ENCODE measurements at regions not wholly inside any gene's neighbourhood (a gene's known extent, or its start where the extent isn't known, plus 50 kb on each side); places are given as distances from the start of the nearest gene placed in this dataset.
"Not testable (repeated sequence)": the region's sequence is repeated elsewhere in the genome, so short reads cannot be mapped to it uniquely, and the experiment has no call there.

GRCh38 chr2:14977021-14977420, 344.5 kb downstream of the LRATD1 start:
- DNase-seq (ENCODE audit: low read depth, low spot score) = no peak

GRCh38 chr2:14978845-14979244, 346.3 kb downstream of the LRATD1 start:
- peak; percentile 5 for DNase-seq (ENCODE audit: low read depth, low spot score)

- no peak for DNase-seq (ENCODE audit: low read depth, low spot score)
Measured at GRCh38 chr2:14982790-14983189, 350.3 kb downstream of the LRATD1 start.

- no peak for DNase-seq (ENCODE audit: low read depth, low spot score)
Measured at GRCh38 chr2:14988600-14988999, 356.1 kb downstream of the LRATD1 start.

GRCh38 chr2:14991723-14992122, 359.2 kb downstream of the LRATD1 start:
- DNase-seq (ENCODE audit: low read depth, low spot score) = no peak

- no peak for DNase-seq (ENCODE audit: low read depth, low spot score)
Measured at GRCh38 chr2:14994721-14995120, 362.2 kb downstream of the LRATD1 start.

- no peak for DNase-seq (ENCODE audit: low read depth, low spot score)
Measured at GRCh38 chr2:14996351-14997014, 364.0 kb downstream of the LRATD1 start.

GRCh38 chr2:14998546-14998945, 366.0 kb downstream of the LRATD1 start:
- no peak for DNase-seq (ENCODE audit: low read depth, low spot score)

- DNase-seq (ENCODE audit: low read depth, low spot score) = no peak
Measured at GRCh38 chr2:14999114-14999661, 366.7 kb downstream of the LRATD1 start.

GRCh38 chr2:15002519-15002918, 370.0 kb downstream of the LRATD1 start:
- not testable (repeated sequence) for DNase-seq (ENCODE audit: low read depth, low spot score)

- DNase-seq (ENCODE audit: low read depth, low spot score) = no peak
Measured at GRCh38 chr2:15006667-15007066, 374.1 kb downstream of the LRATD1 start.

- no peak for DNase-seq (ENCODE audit: low read depth, low spot score)
Measured at GRCh38 chr2:15009681-15010080, 377.2 kb downstream of the LRATD1 start.

- DNase-seq (ENCODE audit: low read depth, low spot score) = no peak
Measured at GRCh38 chr2:15010346-15010745, 377.8 kb downstream of the LRATD1 start.

GRCh38 chr2:15018814-15019213, 386.3 kb downstream of the LRATD1 start:
- no peak for DNase-seq (ENCODE audit: low read depth, low spot score)

GRCh38 chr2:15023221-15023620, 390.7 kb downstream of the LRATD1 start:
- no peak for DNase-seq (ENCODE audit: low read depth, low spot score)

- no peak for DNase-seq (ENCODE audit: low read depth, low spot score)
Measured at GRCh38 chr2:15028406-15028805, 395.9 kb downstream of the LRATD1 start.

- peak; percentile 27 for DNase-seq (ENCODE audit: low read depth, low spot score)
Measured at GRCh38 chr2:15031745-15032240, 399.3 kb downstream of the LRATD1 start.

- DNase-seq (ENCODE audit: low read depth, low spot score) = no peak
Measured at GRCh38 chr2:15034246-15034645, 401.7 kb downstream of the LRATD1 start.

GRCh38 chr2:15034860-15035259, 402.3 kb downstream of the LRATD1 start:
- no peak for DNase-seq (ENCODE audit: low read depth, low spot score)

- DNase-seq (ENCODE audit: low read depth, low spot score) = no peak
Measured at GRCh38 chr2:15038366-15039364, 406.1 kb downstream of the LRATD1 start.

GRCh38 chr2:15040429-15041084, 408.0 kb downstream of the LRATD1 start:
- DNase-seq (ENCODE audit: low read depth, low spot score) = peak; percentile 26

GRCh38 chr2:15041429-15041837, 408.9 kb downstream of the LRATD1 start:
- peak; percentile 20 for DNase-seq (ENCODE audit: low read depth, low spot score)

Data from astrocyte of the hippocampus (primary cell).